ENCODE measurements at regions not wholly inside any gene's neighbourhood (a gene's known extent, or its start where the extent isn't known, plus 50 kb on each side); places are given as distances from the start of the nearest gene placed in this dataset.

GRCh38 chr1:157411769-157412168, 140.5 kb downstream of the FCRL5 start:
- Histone ChIP-seq H3K4me1 (ENCODE audit: insufficient read depth) (no peaks in the 10 kb centered on the region; the same call in 1 of the 2 replicates), H3K27me3 (ENCODE audit: insufficient read depth) (no peaks in the 10 kb centered on the region), H3K27ac (ENCODE audit: low read depth) (no peak overlapping the region), H2AFZ (no peak overlapping the region), H3K9me2 (ENCODE audit: insufficient read depth) (0 out of 2 replicates have a peak, but pooled peaks cover 3% of the 10 kb centered on the region), H3K79me2 (replicated peaks; ENCODE audit: insufficient read depth) (no peaks in the 10 kb centered on the region), H3K4me3 (no peak overlapping the region), H3K36me3 (ENCODE audit: insufficient read depth) (no peaks in the 10 kb centered on the region), H3F3A (replicated peaks; ENCODE audit: low read depth) (no peaks in the 10 kb centered on the region), H4K20me1 (replicated peaks; ENCODE audit: insufficient read depth) (no peaks in the 10 kb centered on the region), H3K4me2 (no peak overlapping the region)
- no peak for TF ChIP-seq CTCF (conservative IDR thresholded peaks at IDR 0.05; ENCODE audit: low read depth in 2 of 2)
- TF ChIP-seq REST (IDR thresholded peaks at IDR 0.05; ENCODE audit: unreplicated experiment) = no peak
- no peak for TF ChIP-seq ZNF114 (CRISPR knock-in tag; IDR thresholded peaks at IDR 0.05)
- TF ChIP-seq CREB1 (CRISPR knock-in tag; IDR thresholded peaks at IDR 0.05; ENCODE audit: low read depth) = no peak
- no peak for TF ChIP-seq EZH2 (IDR thresholded peaks at IDR 0.05; ENCODE audit: low read depth, unreplicated experiment)
- no peak for TF ChIP-seq JUNB (IDR thresholded peaks at IDR 0.05; ENCODE audit: unreplicated experiment)
- TF ChIP-seq, protein P1, sequence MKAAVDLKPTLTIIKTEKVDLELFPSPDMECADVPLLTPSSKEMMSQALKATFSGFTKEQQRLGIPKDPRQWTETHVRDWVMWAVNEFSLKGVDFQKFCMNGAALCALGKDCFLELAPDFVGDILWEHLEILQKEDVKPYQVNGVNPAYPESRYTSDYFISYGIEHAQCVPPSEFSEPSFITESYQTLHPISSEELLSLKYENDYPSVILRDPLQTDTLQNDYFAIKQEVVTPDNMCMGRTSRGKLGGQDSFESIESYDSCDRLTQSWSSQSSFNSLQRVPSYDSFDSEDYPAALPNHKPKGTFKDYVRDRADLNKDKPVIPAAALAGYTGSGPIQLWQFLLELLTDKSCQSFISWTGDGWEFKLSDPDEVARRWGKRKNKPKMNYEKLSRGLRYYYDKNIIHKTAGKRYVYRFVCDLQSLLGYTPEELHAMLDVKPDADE (IDR thresholded peaks at IDR 0.05) = no peak
- TF ChIP-seq ZNF331 (CRISPR knock-in tag; IDR thresholded peaks at IDR 0.05; ENCODE audit: low read depth) = no peak
- TF ChIP-seq ZNF462 (CRISPR knock-in tag; IDR thresholded peaks at IDR 0.05) = no peak
- TF ChIP-seq POLR2AphosphoS5 (IDR thresholded peaks at IDR 0.05; ENCODE audit: low read depth) = no peak
- TF ChIP-seq STAT1 (IDR thresholded peaks at IDR 0.05; ENCODE audit: unreplicated experiment) = no peak
- no peak for TF ChIP-seq NANOG (IDR thresholded peaks at IDR 0.05; ENCODE audit: borderline replicate concordance)
- TF ChIP-seq EZH2phosphoT487 (IDR thresholded peaks at IDR 0.05; ENCODE audit: unreplicated experiment) = no peak
- peaks cover 5% of the 10 kb centered on the region for H3K4me1 Mint-ChIP-seq
- peaks cover 5% of the 10 kb centered on the region for H3K27me3 Mint-ChIP-seq (ENCODE audit: insufficient read depth, low read depth, poor library complexity)
- H3K9me3 Mint-ChIP-seq = no peaks in the 10 kb centered on the region; the same call in 2 of the 3 replicates
- no peak overlapping the region for H3K4me3 Mint-ChIP-seq
- no peaks in the 10 kb centered on the region for H3K36me3 Mint-ChIP-seq (ENCODE audit: low read depth)
- H3K27ac Mint-ChIP-seq = no peak overlapping the region
- no peak for DNase-seq (ENCODE audit: low spot score)
- no peak for ATAC-seq
